IMR-90 (cell line): ENCODE measurements at regions not wholly inside any gene's neighbourhood (a gene's known extent, or its start where the extent isn't known, plus 50 kb on each side); places are given as distances from the start of the nearest gene placed in this dataset.

Source experiments
- ATAC-seq: fragments of 200-7000 bp; cut with Tn5 transposase; 2 replicates; pipeline ENCODE4 v1.9.1; 2020; ENCODE audit warnings: low read depth, mild to moderate bottlenecking, moderate library complexity
- BruUV-seq: library from RNA; stranded (reverse); fragments of 400-500 nt; replicated peaks from 2 replicates; lab custom pipeline; 2021; lab: Mats Ljungman, UMichigan
- CTCF ChIA-PET: fragments of 300-600 bp; formaldehyde crosslinking; extraction: SDS; loops from one replicate; lab custom pipeline; 2021; ENCODE audit warnings: antibody characterized with exemption; lab: Yijun Ruan, JAX
- POLR2A ChIA-PET: fragments of 300-600 bp; sonication (Branson Sonifier 250); formaldehyde crosslinking; loops from one replicate; lab custom pipeline; 2022; ENCODE audit warnings: antibody characterized with exemption; ENCODE audit not compliant: unreplicated experiment; lab: Charles Lee
- DNase-seq: peaks from one replicate; pipeline ENCODE4 v3.0.0; 2013
- H2AFZ ChIP-seq: replicated peaks from 2 replicates; pipeline ENCODE3; 2013; ENCODE audit warnings: low read length, mild to moderate bottlenecking; ENCODE audit not compliant: poor library complexity
- H2AK5ac ChIP-seq: 2 replicates; pipeline ENCODE4 v1.6.1; 2013; ENCODE audit warnings: low read depth, low read length, inconsistent platforms
- H2AK9ac ChIP-seq: replicated peaks from 2 replicates; pipeline ENCODE3; 2013; ENCODE audit warnings: mild to moderate bottlenecking, low read depth, low read length, moderate library complexity; ENCODE audit not compliant: poor library complexity
- H2BK120ac ChIP-seq: 2 replicates; pipeline ENCODE4 v1.6.1; 2013; ENCODE audit warnings: low read depth, low read length, inconsistent platforms
- H2BK15ac ChIP-seq: 3 replicates; pipeline ENCODE4 v1.6.1; 2013; ENCODE audit warnings: low read depth, low read length, inconsistent platforms
- H2BK20ac ChIP-seq: 2 replicates; pipeline ENCODE4 v1.6.1; 2013; ENCODE audit warnings: low read depth, mild to moderate bottlenecking, inconsistent platforms, low read length, moderate library complexity
- H2BK5ac ChIP-seq: 2 replicates; pipeline ENCODE4 v1.6.1; 2013; ENCODE audit warnings: mild to moderate bottlenecking, low read depth, low read length, inconsistent platforms; ENCODE audit not compliant: poor library complexity, severe bottlenecking
- H3K14ac ChIP-seq: replicated peaks from 2 replicates; pipeline ENCODE4 v1.6.1; 2013; ENCODE audit warnings: low read depth, low read length, inconsistent platforms
- H3K18ac ChIP-seq: 2 replicates; pipeline ENCODE4 v1.6.1; 2013; ENCODE audit warnings: low read depth, low read length, control low read depth
- H3K23ac ChIP-seq: 2 replicates; pipeline ENCODE4 v1.6.1; 2013; ENCODE audit warnings: low read depth, low read length, inconsistent platforms
- H3K27ac ChIP-seq: 2 replicates; pipeline ENCODE4 v1.5.1; 2013; ENCODE audit warnings: mild to moderate bottlenecking, control low read depth, low read length; ENCODE audit not compliant: insufficient read depth
- H3K27me3 ChIP-seq: 2 replicates; pipeline ENCODE4 v1.6.1; 2013; ENCODE audit warnings: low read length; ENCODE audit not compliant: control insufficient read depth, insufficient read depth
- H3K36me3 ChIP-seq: 2 replicates; pipeline ENCODE4 v1.6.1; 2013; ENCODE audit warnings: low read length, mixed read lengths; ENCODE audit not compliant: control insufficient read depth, insufficient read depth
- H3K4ac ChIP-seq: 2 replicates; pipeline ENCODE4 v1.6.1; 2013; ENCODE audit warnings: low read depth, low read length, inconsistent platforms
- H3K4me1 ChIP-seq: 2 replicates; pipeline ENCODE4 v1.6.1; 2013; ENCODE audit warnings: low read length, mixed read lengths; ENCODE audit not compliant: control insufficient read depth, insufficient read depth
- H3K4me2 ChIP-seq: 2 replicates; pipeline ENCODE4 v1.6.1; 2013; ENCODE audit warnings: low read depth, mild to moderate bottlenecking, control low read depth, low read length, moderate library complexity
- H3K4me3 ChIP-seq: 2 replicates; pipeline ENCODE4 v1.5.1; 2013; ENCODE audit warnings: low read depth, mild to moderate bottlenecking, control low read depth, low read length, moderate library complexity; ENCODE audit not compliant: insufficient read depth
- H3K56ac ChIP-seq: 2 replicates; pipeline ENCODE4 v1.6.1; 2013; ENCODE audit warnings: low read length, inconsistent platforms; ENCODE audit not compliant: insufficient read depth; ENCODE audit errors: extremely low read depth
- H3K79me1 ChIP-seq, 2 experiments: 2 replicates each; pipeline ENCODE4 v1.6.1; 2013; ENCODE audit warnings: low read length in 2 of 2, inconsistent platforms in 1 of 2, low read depth in 1 of 2
- H3K9ac ChIP-seq: 2 replicates; pipeline ENCODE4 v1.6.1; 2013; ENCODE audit warnings: low read depth, low read length, control low read depth
- H3K9me1 ChIP-seq: 2 replicates; pipeline ENCODE4 v1.6.1; 2013; ENCODE audit warnings: low read length, inconsistent platforms; ENCODE audit not compliant: insufficient read depth
- H3K9me3 ChIP-seq: 2 replicates; pipeline ENCODE4 v1.6.1; 2013; ENCODE audit warnings: low read length; ENCODE audit not compliant: control insufficient read depth, insufficient read depth
- H4K20me1 ChIP-seq: 2 replicates; pipeline ENCODE4 v1.6.1; 2013; ENCODE audit warnings: low read length, inconsistent platforms; ENCODE audit not compliant: insufficient read depth
- H4K5ac ChIP-seq: 2 replicates; pipeline ENCODE4 v1.6.1; 2013; ENCODE audit warnings: mild to moderate bottlenecking, low read depth, low read length, control low read depth
- H4K8ac ChIP-seq, 2 experiments: 2 replicates each; pipeline ENCODE4 v1.6.1; 2013; ENCODE audit warnings: low read depth in 2 of 2, low read length in 2 of 2, control low read depth in 1 of 2, inconsistent platforms in 1 of 2
- H4K91ac ChIP-seq: 2 replicates; pipeline ENCODE4 v1.6.1; 2013; ENCODE audit warnings: low read depth, low read length, inconsistent platforms; ENCODE audit not compliant: insufficient read depth
- BHLHE40 ChIP-seq: fragments of 150-350 bp; IDR thresholded peaks from 2 replicates; pipeline ENCODE4 v1.6.1; 2016; ENCODE audit warnings: mild to moderate bottlenecking, low read depth, low read length
- CEBPB ChIP-seq: IDR thresholded peaks from 2 replicates; pipeline ENCODE4 v1.6.1; 2012; ENCODE audit warnings: low read depth, low read length, improper control_type of control experiment
- CHD1 ChIP-seq: IDR thresholded peaks from 2 replicates; pipeline ENCODE4 v1.6.1; 2012; ENCODE audit warnings: low read depth, low read length, improper control_type of control experiment
- FOS ChIP-seq: fragments of 150-350 bp; IDR thresholded peaks from 2 replicates; pipeline ENCODE4 v1.6.1; 2016; ENCODE audit warnings: low read depth, low read length
- MAFK ChIP-seq: IDR thresholded peaks from 2 replicates; pipeline ENCODE4 v1.6.1; 2012; ENCODE audit warnings: low read depth, low read length, improper control_type of control experiment
- MXI1 ChIP-seq: IDR thresholded peaks from 2 replicates; pipeline ENCODE4 v1.6.1; 2012; ENCODE audit warnings: low read depth, mild to moderate bottlenecking, low read length, moderate library complexity, borderline replicate concordance
- NFE2L2 ChIP-seq: fragments of 150-350 bp; IDR thresholded peaks from 2 replicates; pipeline ENCODE4 v1.6.1; 2016; ENCODE audit warnings: low read depth, mild to moderate bottlenecking, low read length
- POLR2A ChIP-seq: IDR thresholded peaks from 2 replicates; pipeline ENCODE4 v1.6.1; 2012; ENCODE audit warnings: mild to moderate bottlenecking, low read depth, low read length
- RAD21 ChIP-seq: IDR thresholded peaks from 2 replicates; pipeline ENCODE4 v1.6.1; 2012; ENCODE audit warnings: low read length, improper control_type of control experiment
- RCOR1 ChIP-seq: IDR thresholded peaks from 2 replicates; pipeline ENCODE4 v1.6.1; 2012; ENCODE audit warnings: mild to moderate bottlenecking, low read length, improper control_type of control experiment; ENCODE audit not compliant: insufficient replicate concordance
- SMC3 ChIP-seq: fragments of 150-350 bp; IDR thresholded peaks from 2 replicates; pipeline ENCODE4 v1.6.1; 2016; ENCODE audit warnings: low read depth, mild to moderate bottlenecking, antibody characterized with exemption, low read length, moderate library complexity
- WGBS, 2 experiments: methylation state at CpG; one replicate each; pipeline versions ENCODE4 v1.1.5 to v1.1.7; 2013; ENCODE audit warnings: missing lambda C conversion rate in 2 of 2; ENCODE audit not compliant: insufficient read length in 1 of 2; ENCODE audit errors: extremely low coverage in 2 of 2; 5-methylcytosine and 5-hydroxymethylcytosine counted together
- dilution Hi-C: fragments of 300-500 bp; cut with HindIII; formaldehyde crosslinking; loops from one replicate; pipeline ENCODE4 v1.14.3; 2018; ENCODE audit warnings: low sequenced_read_pairs; ENCODE audit not compliant: unreplicated experiment
- in situ Hi-C: fragments of 300-500 bp; cut with MboI; formaldehyde crosslinking; loops from 3 replicates; pipeline ENCODE4 v1.14.3; 2019; ENCODE audit warnings: low sequenced_read_pairs, inconsistent platforms, mixed read lengths
- intact Hi-C: fragments of 100-400 bp; cut with micrococcal nuclease; formaldehyde crosslinking; loops from 2 replicates; pipeline ENCODE4 v1.10.0; 2022
- TF ChIP-seq, protein P1 (sequence below): fragments of 150-350 bp; IDR thresholded peaks from 2 replicates; pipeline ENCODE4 v1.6.1; 2017; ENCODE audit warnings: mild to moderate bottlenecking, antibody characterized with exemption, low read length, low read depth
- TF ChIP-seq, protein P2 (sequence below): fragments of 150-350 bp; IDR thresholded peaks from 2 replicates; pipeline ENCODE4 v1.6.1; 2016; ENCODE audit warnings: low read depth, mild to moderate bottlenecking, low read length, moderate library complexity, borderline replicate concordance
- TF ChIP-seq, protein P3 (sequence below): conservative IDR thresholded peaks from 2 replicates; pipeline ENCODE4 v1.5.1; 2012; ENCODE audit warnings: mild to moderate bottlenecking, low read depth, low read length, improper control_type of control experiment

DNA sequence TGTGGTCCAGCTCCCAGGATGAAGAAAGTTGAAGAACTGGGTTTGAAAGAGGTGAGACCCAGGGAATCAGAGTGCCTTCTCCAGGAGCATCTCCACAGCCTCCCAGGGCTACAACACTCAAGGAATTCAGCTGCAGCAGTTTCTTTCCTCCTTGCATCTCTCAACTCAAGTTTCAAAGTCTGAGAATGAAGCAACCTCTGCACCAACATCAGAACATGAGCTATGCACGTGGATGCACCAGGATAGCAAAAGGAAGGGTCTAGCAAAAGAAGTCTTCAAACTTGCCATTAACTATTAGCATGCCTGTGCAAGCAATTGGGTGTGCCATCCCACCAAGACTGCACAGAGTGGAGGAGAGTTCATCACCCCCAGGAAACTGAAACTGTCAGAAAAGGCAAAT lies 193.9 kb downstream of the OTOR start:
- POLR2A ChIA-PET = no interaction called here

More for the DNA sequence above, 193.9 kb downstream of the OTOR start:
- Histone ChIP-seq H3K56ac (no peak overlapping the region), H2BK5ac (no peak overlapping the region), H4K91ac (no peak overlapping the region), H3K36me3 (no peaks in the 10 kb centered on the region), H2BK120ac (no peak overlapping the region), H3K27ac (no peak overlapping the region), H3K27me3 (no peaks in the 10 kb centered on the region), H4K5ac (no peak overlapping the region), H3K4ac (no peak overlapping the region), H3K9me3 (no peaks in the 10 kb centered on the region), H3K18ac (no peak overlapping the region), H3K79me1 (no peaks in the 10 kb centered on the region), H3K14ac (no peak overlapping the region), H3K4me1 (peaks cover 6% of the 10 kb centered on the region), H3K4me3 (no peak overlapping the region), H2AK5ac (no peak overlapping the region), H2AFZ (no peak overlapping the region), H4K20me1 (no peaks in the 10 kb centered on the region), H2BK15ac (no peak overlapping the region), H3K4me2 (no peak overlapping the region), H3K9me1 (no peaks in the 10 kb centered on the region), H3K23ac (no peak overlapping the region), H2BK20ac (no peak overlapping the region), H2AK9ac (no peak overlapping the region), H4K8ac (no peak overlapping the region), H3K9ac (no peak overlapping the region)
- no TSS peak for BruUV-seq
- DNase-seq = no peak
- no CpG with 5 or more reads among the region's 1 CpG for WGBS, 2 experiments
- no peak for ATAC-seq
- TF ChIP-seq BHLHE40 (no peak), MAFK (no peak), NFE2L2 (no peak), CHD1 (no peak), POLR2A (no peak), MXI1 (no peak), CEBPB (no peak), FOS (no peak), RAD21 (no peak), RCOR1 (no peak), SMC3 (no peak)
- TF ChIP-seq, protein P1, sequence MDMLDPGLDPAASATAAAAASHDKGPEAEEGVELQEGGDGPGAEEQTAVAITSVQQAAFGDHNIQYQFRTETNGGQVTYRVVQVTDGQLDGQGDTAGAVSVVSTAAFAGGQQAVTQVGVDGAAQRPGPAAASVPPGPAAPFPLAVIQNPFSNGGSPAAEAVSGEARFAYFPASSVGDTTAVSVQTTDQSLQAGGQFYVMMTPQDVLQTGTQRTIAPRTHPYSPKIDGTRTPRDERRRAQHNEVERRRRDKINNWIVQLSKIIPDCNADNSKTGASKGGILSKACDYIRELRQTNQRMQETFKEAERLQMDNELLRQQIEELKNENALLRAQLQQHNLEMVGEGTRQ = no peak
- TF ChIP-seq, protein P2, sequence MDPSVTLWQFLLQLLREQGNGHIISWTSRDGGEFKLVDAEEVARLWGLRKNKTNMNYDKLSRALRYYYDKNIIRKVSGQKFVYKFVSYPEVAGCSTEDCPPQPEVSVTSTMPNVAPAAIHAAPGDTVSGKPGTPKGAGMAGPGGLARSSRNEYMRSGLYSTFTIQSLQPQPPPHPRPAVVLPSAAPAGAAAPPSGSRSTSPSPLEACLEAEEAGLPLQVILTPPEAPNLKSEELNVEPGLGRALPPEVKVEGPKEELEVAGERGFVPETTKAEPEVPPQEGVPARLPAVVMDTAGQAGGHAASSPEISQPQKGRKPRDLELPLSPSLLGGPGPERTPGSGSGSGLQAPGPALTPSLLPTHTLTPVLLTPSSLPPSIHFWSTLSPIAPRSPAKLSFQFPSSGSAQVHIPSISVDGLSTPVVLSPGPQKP = no peak
- TF ChIP-seq, protein P3, sequence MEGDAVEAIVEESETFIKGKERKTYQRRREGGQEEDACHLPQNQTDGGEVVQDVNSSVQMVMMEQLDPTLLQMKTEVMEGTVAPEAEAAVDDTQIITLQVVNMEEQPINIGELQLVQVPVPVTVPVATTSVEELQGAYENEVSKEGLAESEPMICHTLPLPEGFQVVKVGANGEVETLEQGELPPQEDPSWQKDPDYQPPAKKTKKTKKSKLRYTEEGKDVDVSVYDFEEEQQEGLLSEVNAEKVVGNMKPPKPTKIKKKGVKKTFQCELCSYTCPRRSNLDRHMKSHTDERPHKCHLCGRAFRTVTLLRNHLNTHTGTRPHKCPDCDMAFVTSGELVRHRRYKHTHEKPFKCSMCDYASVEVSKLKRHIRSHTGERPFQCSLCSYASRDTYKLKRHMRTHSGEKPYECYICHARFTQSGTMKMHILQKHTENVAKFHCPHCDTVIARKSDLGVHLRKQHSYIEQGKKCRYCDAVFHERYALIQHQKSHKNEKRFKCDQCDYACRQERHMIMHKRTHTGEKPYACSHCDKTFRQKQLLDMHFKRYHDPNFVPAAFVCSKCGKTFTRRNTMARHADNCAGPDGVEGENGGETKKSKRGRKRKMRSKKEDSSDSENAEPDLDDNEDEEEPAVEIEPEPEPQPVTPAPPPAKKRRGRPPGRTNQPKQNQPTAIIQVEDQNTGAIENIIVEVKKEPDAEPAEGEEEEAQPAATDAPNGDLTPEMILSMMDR = no peak
- dilution Hi-C loops (no loop called here), in situ Hi-C loops (no loop called here), intact Hi-C loops (no loop called here)
- CTCF ChIA-PET = interaction anchor here (1.0 kb wide), 1 partner anchor 20 kb away, joined by 3 read pairs; no protein-coding TSS in a partner anchor
